Smooth muscle cell (in vitro differentiated cells): ENCODE measurements at regions not wholly inside any gene's neighbourhood (a gene's known extent, or its start where the extent isn't known, plus 50 kb on each side); places are given as distances from the start of the nearest gene placed in this dataset.
A peak's percentile ranks its signal among the peaks of the same experiment; 100 is the strongest.

ENCODE experiments used
- DNase-seq: peaks from one replicate; lab custom pipeline; 2025; ENCODE audit not compliant: unreplicated experiment; lab: John Stamatoyannopoulos, UW
- H2AFZ ChIP-seq: fragments of 200-600 bp; sonication (generic); 2 replicates; pipeline ENCODE4 v1.6.0; 2016; ENCODE audit warnings: antibody characterized with exemption, low read depth, mild to moderate bottlenecking
- H3F3A ChIP-seq: fragments of 200-600 bp; sonication (generic); 2 replicates; pipeline ENCODE4 v1.6.0; 2017; ENCODE audit warnings: antibody characterized with exemption, low read depth
- H3K27ac ChIP-seq: fragments of 200-600 bp; sonication (generic); 2 replicates; pipeline ENCODE4 v1.5.1; 2016; ENCODE audit warnings: low read depth, mild to moderate bottlenecking
- H3K27me3 ChIP-seq: fragments of 200-600 bp; sonication (generic); 2 replicates; pipeline ENCODE4 v1.6.1; 2016; ENCODE audit warnings: low read depth, mild to moderate bottlenecking
- H3K36me3 ChIP-seq: fragments of 200-600 bp; sonication (generic); 2 replicates; pipeline ENCODE4 v1.5.1; 2016; ENCODE audit warnings: low read depth
- H3K4me1 ChIP-seq: fragments of 200-600 bp; sonication (generic); 2 replicates; pipeline ENCODE4 v1.5.1; 2016; ENCODE audit warnings: low read depth
- H3K4me2 ChIP-seq: fragments of 200-600 bp; sonication (generic); 2 replicates; pipeline ENCODE4 v1.6.0; 2016; ENCODE audit warnings: mild to moderate bottlenecking
- H3K4me3 ChIP-seq: fragments of 200-600 bp; sonication (generic); 2 replicates; pipeline ENCODE4 v1.5.1; 2016; ENCODE audit warnings: mild to moderate bottlenecking
- H3K79me2 ChIP-seq: fragments of 200-600 bp; sonication (generic); 2 replicates; pipeline ENCODE4 v1.6.0; 2016; ENCODE audit warnings: low read depth, mild to moderate bottlenecking
- H3K9ac ChIP-seq: fragments of 200-600 bp; sonication (generic); 2 replicates; pipeline ENCODE4 v1.6.0; 2016; ENCODE audit warnings: low read depth
- H3K9me3 ChIP-seq: fragments of 200-600 bp; sonication (generic); replicated peaks from 2 replicates; pipeline ENCODE4 v1.5.1; 2016; ENCODE audit warnings: low read depth
- H4K20me1 ChIP-seq: fragments of 200-600 bp; sonication (generic); 2 replicates; pipeline ENCODE4 v1.6.0; 2016; ENCODE audit warnings: low read depth
- WGBS: methylation state at CpG from one replicate; pipeline ENCODE4 v1.1.7; 2016; ENCODE audit warnings: low lambda C conversion rate; 5-methylcytosine and 5-hydroxymethylcytosine counted together
- TF ChIP-seq, protein P1 (sequence below): fragments of 200-600 bp; sonication (generic); IDR thresholded peaks from 2 replicates; pipeline ENCODE4 v1.5.1; 2017; ENCODE audit warnings: borderline replicate concordance, mild to moderate bottlenecking, antibody characterized with exemption; ENCODE audit not compliant: insufficient read depth, poor library complexity, severe bottlenecking

DNA sequence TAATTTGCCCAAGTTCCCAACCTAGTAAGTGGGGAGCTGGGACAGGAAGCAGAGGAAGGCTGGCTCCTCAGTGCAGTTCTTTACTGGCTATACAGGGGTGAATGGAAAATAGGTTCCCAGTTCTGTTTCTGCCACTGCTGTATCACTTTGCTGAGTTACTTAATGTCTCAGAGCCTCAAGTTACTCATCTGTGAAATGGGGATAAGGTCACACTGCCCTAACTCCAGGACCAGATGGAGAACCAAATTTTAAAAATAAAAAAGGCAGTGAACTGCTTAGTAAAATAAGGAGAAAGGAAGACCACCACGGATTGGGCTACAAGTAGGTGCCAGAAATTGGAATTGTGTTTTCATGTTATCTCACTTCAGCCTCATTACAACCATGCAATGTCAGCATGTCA is 147.8 kb downstream of the OMA1 start:
- Histone ChIP-seq H3F3A (peaks cover 3% of the 10 kb centered on the region), H3K27ac (no peak overlapping the region), H4K20me1 (no peaks in the 10 kb centered on the region), H3K4me1 (peaks cover 26% of the 10 kb centered on the region), H3K27me3 (no peaks in the 10 kb centered on the region), H3K36me3 (no peaks in the 10 kb centered on the region), H3K9me3 (no peaks in the 10 kb centered on the region), H3K4me2 (no peak overlapping the region), H3K4me3 (no peak overlapping the region), H2AFZ (no peak overlapping the region), H3K9ac (no peak overlapping the region), H3K79me2 (no peaks in the 10 kb centered on the region)
- TF ChIP-seq, protein P1, sequence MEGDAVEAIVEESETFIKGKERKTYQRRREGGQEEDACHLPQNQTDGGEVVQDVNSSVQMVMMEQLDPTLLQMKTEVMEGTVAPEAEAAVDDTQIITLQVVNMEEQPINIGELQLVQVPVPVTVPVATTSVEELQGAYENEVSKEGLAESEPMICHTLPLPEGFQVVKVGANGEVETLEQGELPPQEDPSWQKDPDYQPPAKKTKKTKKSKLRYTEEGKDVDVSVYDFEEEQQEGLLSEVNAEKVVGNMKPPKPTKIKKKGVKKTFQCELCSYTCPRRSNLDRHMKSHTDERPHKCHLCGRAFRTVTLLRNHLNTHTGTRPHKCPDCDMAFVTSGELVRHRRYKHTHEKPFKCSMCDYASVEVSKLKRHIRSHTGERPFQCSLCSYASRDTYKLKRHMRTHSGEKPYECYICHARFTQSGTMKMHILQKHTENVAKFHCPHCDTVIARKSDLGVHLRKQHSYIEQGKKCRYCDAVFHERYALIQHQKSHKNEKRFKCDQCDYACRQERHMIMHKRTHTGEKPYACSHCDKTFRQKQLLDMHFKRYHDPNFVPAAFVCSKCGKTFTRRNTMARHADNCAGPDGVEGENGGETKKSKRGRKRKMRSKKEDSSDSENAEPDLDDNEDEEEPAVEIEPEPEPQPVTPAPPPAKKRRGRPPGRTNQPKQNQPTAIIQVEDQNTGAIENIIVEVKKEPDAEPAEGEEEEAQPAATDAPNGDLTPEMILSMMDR = no peak
- DNase-seq = no peak
- WGBS = 88% methylated on average over 1 of the region's 1 CpG

GRCh38 chr1:58397187-58397820 is 149.2 kb downstream of the OMA1 start:
- no peaks in the 10 kb centered on the region for H3K79me2 ChIP-seq
- H3K27ac ChIP-seq = peak overlapping the region; percentile 93
- no peak for DNase-seq
- H4K20me1 ChIP-seq = no peaks in the 10 kb centered on the region
- H3K4me3 ChIP-seq = no peak overlapping the region
- no peaks in the 10 kb centered on the region for H3K9me3 ChIP-seq
- no peaks in the 10 kb centered on the region for H3K36me3 ChIP-seq
- H3K9ac ChIP-seq = peak overlapping the region; percentile 9
- H3K27me3 ChIP-seq = no peaks in the 10 kb centered on the region
- peak overlapping the region; percentile 7 for H3K4me2 ChIP-seq
- WGBS = 37% methylated on average over 9 of the region's 9 CpGs
- TF ChIP-seq, protein P1 = no peak
- H2AFZ ChIP-seq = no peak overlapping the region
- H3K4me1 ChIP-seq = peaks cover 26% of the 10 kb centered on the region
- H3F3A ChIP-seq = peaks cover 3% of the 10 kb centered on the region

- peaks cover 3% of the 10 kb centered on the region for H3F3A ChIP-seq
- H4K20me1 ChIP-seq = no peaks in the 10 kb centered on the region
- no peaks in the 10 kb centered on the region for H3K9me3 ChIP-seq
- H3K4me2 ChIP-seq = peak overlapping the region; percentile 55
- 57% methylated on average over 6 of the region's 6 CpGs for WGBS
- H3K27me3 ChIP-seq = no peaks in the 10 kb centered on the region
- H3K4me1 ChIP-seq = peaks cover 26% of the 10 kb centered on the region
- TF ChIP-seq, protein P1 = no peak
- H3K79me2 ChIP-seq = no peaks in the 10 kb centered on the region
- H2AFZ ChIP-seq = no peak overlapping the region
- DNase-seq = no peak
- no peaks in the 10 kb centered on the region for H3K36me3 ChIP-seq
- no peak overlapping the region for H3K4me3 ChIP-seq
- H3K27ac ChIP-seq = peak overlapping the region; percentile 93
- peak overlapping the region; percentile 61 for H3K9ac ChIP-seq
Measured at GRCh38 chr1:58396150-58396549, 150.4 kb downstream of the OMA1 start.

- TF ChIP-seq, protein P1 = no peak
- H3K9me3 ChIP-seq = no peaks in the 10 kb centered on the region
- peak overlapping the region; percentile 93 for H3K27ac ChIP-seq
- H3K79me2 ChIP-seq = no peaks in the 10 kb centered on the region
- no peaks in the 10 kb centered on the region for H3K27me3 ChIP-seq
- H2AFZ ChIP-seq = no peak overlapping the region
- H4K20me1 ChIP-seq = no peaks in the 10 kb centered on the region
- no peak overlapping the region for H3K4me3 ChIP-seq
- H3F3A ChIP-seq = peaks cover 3% of the 10 kb centered on the region
- DNase-seq = no peak
- H3K9ac ChIP-seq = peak overlapping the region; percentile 61
- H3K4me1 ChIP-seq = peaks cover 26% of the 10 kb centered on the region
- WGBS = 31% methylated on average over 2 of the region's 2 CpGs
- H3K36me3 ChIP-seq = no peaks in the 10 kb centered on the region
- peak overlapping the region; percentile 55 for H3K4me2 ChIP-seq
Measured at GRCh38 chr1:58395355-58395754, 151.2 kb downstream of the OMA1 start.
